Type B pancreatic cell (in vitro differentiated cells): ENCODE measurements at regions not wholly inside any gene's neighbourhood (a gene's known extent, or its start where the extent isn't known, plus 50 kb on each side); places are given as distances from the start of the nearest gene placed in this dataset.

ENCODE experiments used
- DNase-seq: peaks from one replicate; pipeline ENCODE4 v3.0.0; 2021; ENCODE audit warnings: mixed read lengths; ENCODE audit not compliant: unreplicated experiment; ENCODE audit errors: extremely low spot score
- H3K27ac Mint-ChIP-seq: 2 replicates; pipeline ENCODE4 v1.8.0; 2021; ENCODE audit warnings: mild to moderate bottlenecking, mixed read lengths
- H3K27me3 Mint-ChIP-seq: 2 replicates; pipeline ENCODE4 v1.8.0; 2021; ENCODE audit warnings: mixed read lengths
- H3K36me3 Mint-ChIP-seq: 2 replicates; pipeline ENCODE4 v1.8.0; 2021; ENCODE audit warnings: mixed read lengths
- H3K4me1 Mint-ChIP-seq: one replicate; pipeline ENCODE4 v1.8.0; 2021; ENCODE audit warnings: mixed read lengths; ENCODE audit not compliant: unreplicated experiment
- H3K4me3 Mint-ChIP-seq: 2 replicates; pipeline ENCODE4 v1.8.0; 2021; ENCODE audit warnings: mild to moderate bottlenecking, mixed read lengths
- H3K9me3 Mint-ChIP-seq: 2 replicates; pipeline ENCODE4 v1.8.0; 2021; ENCODE audit warnings: mixed read lengths
- CTCF ChIP-seq: fragments of 200-600 bp; sonication (generic); conservative IDR thresholded peaks from 2 replicates; pipeline ENCODE4 v1.5.0; 2021; ENCODE audit warnings: antibody characterized with exemption, mild to moderate bottlenecking

GRCh38 chr20:11035211-11035610 is 361.4 kb upstream of the JAG1 start:
- no peak overlapping the region for H3K27ac Mint-ChIP-seq
- no peak overlapping the region for H3K4me3 Mint-ChIP-seq
- peaks cover 17% of the 10 kb centered on the region for H3K27me3 Mint-ChIP-seq
- no peak for TF ChIP-seq CTCF
- peaks cover 21% of the 10 kb centered on the region for H3K9me3 Mint-ChIP-seq
- DNase-seq: no peak
- peaks cover 4% of the 10 kb centered on the region for H3K4me1 Mint-ChIP-seq
- no peaks in the 10 kb centered on the region for H3K36me3 Mint-ChIP-seq

- no peak overlapping the region for H3K27ac Mint-ChIP-seq
- no peak for TF ChIP-seq CTCF
- DNase-seq: no peak
- H3K9me3 Mint-ChIP-seq: peaks cover 7% of the 10 kb centered on the region
- peaks cover 5% of the 10 kb centered on the region for H3K4me1 Mint-ChIP-seq
- peaks cover 10% of the 10 kb centered on the region for H3K27me3 Mint-ChIP-seq
- H3K4me3 Mint-ChIP-seq: no peak overlapping the region
- H3K36me3 Mint-ChIP-seq: no peaks in the 10 kb centered on the region
Observed at GRCh38 chr20:11041396-11041795, 367.6 kb upstream of the JAG1 start.

- Mint-ChIP-seq H3K27ac (no peak overlapping the region), H3K36me3 (no peaks in the 10 kb centered on the region), H3K4me3 (no peak overlapping the region), H3K27me3 (peaks cover 6% of the 10 kb centered on the region), H3K4me1 (peaks cover 5% of the 10 kb centered on the region), H3K9me3 (peaks cover 7% of the 10 kb centered on the region)
- TF ChIP-seq CTCF: no peak
- DNase-seq: no peak
Observed at GRCh38 chr20:11043001-11043400, 369.2 kb upstream of the JAG1 start.

GRCh38 chr20:11044561-11044960 is 370.8 kb upstream of the JAG1 start:
- no peak for DNase-seq
- Mint-ChIP-seq H3K27me3 (peaks cover 4% of the 10 kb centered on the region), H3K9me3 (peaks cover 7% of the 10 kb centered on the region), H3K27ac (no peak overlapping the region), H3K4me3 (no peak overlapping the region), H3K36me3 (no peaks in the 10 kb centered on the region), H3K4me1 (peaks cover 5% of the 10 kb centered on the region)
- no peak for TF ChIP-seq CTCF

- H3K9me3 Mint-ChIP-seq: no peaks in the 10 kb centered on the region
- no peaks in the 10 kb centered on the region for H3K36me3 Mint-ChIP-seq
- H3K4me3 Mint-ChIP-seq: no peak overlapping the region
- no peaks in the 10 kb centered on the region for H3K4me1 Mint-ChIP-seq
- DNase-seq: no peak
- H3K27ac Mint-ChIP-seq: no peak overlapping the region
- peaks cover 6% of the 10 kb centered on the region for H3K27me3 Mint-ChIP-seq
- TF ChIP-seq CTCF: no peak
Observed at GRCh38 chr20:11045412-11046175, 371.8 kb upstream of the JAG1 start.

- H3K27me3 Mint-ChIP-seq: peaks cover 6% of the 10 kb centered on the region
- H3K9me3 Mint-ChIP-seq: no peaks in the 10 kb centered on the region
- no peaks in the 10 kb centered on the region for H3K36me3 Mint-ChIP-seq
- no peaks in the 10 kb centered on the region for H3K4me1 Mint-ChIP-seq
- H3K4me3 Mint-ChIP-seq: no peak overlapping the region
- DNase-seq: no peak
- no peak overlapping the region for H3K27ac Mint-ChIP-seq
- no peak for TF ChIP-seq CTCF
Observed at GRCh38 chr20:11047559-11047958, 373.8 kb upstream of the JAG1 start.
